BJ (cell line): ENCODE measurements at regions not wholly inside any gene's neighbourhood (a gene's known extent, or its start where the extent isn't known, plus 50 kb on each side); places are given as distances from the start of the nearest gene placed in this dataset.

Experiments
- CTCF ChIA-PET: fragments of 350-600 bp; formaldehyde crosslinking; extraction: SDS; loops from one replicate; lab custom pipeline; 2021; ENCODE audit warnings: antibody characterized with exemption, inconsistent platforms; lab: Yijun Ruan, JAX
- POLR2A ChIA-PET: fragments of 300-600 bp; sonication (Branson Sonifier 250); formaldehyde crosslinking; extraction: SDS; loops from one replicate; lab custom pipeline; 2021; ENCODE audit warnings: antibody characterized with exemption; lab: Charles Lee
- DNase-seq: peaks from one replicate; pipeline ENCODE4 v3.0.0-alpha.2; 2011; ENCODE audit warnings: low read depth
- H3K27me3 ChIP-seq: 2 replicates; pipeline ENCODE4 v1.6.0; 2011; ENCODE audit warnings: low read length; ENCODE audit not compliant: control insufficient read depth, insufficient read depth
- H3K36me3 ChIP-seq: 2 replicates; pipeline ENCODE4 v1.5.1; 2011; ENCODE audit warnings: low read length; ENCODE audit not compliant: control insufficient read depth, insufficient read depth
- H3K4me3 ChIP-seq: 2 replicates; pipeline ENCODE4 v1.5.1; 2011; ENCODE audit warnings: low read depth, mild to moderate bottlenecking, control low read depth, low read length
- TF ChIP-seq, protein P1 (sequence below): IDR thresholded peaks from 2 replicates; pipeline ENCODE4 v1.5.1; 2011; ENCODE audit warnings: low read depth, mild to moderate bottlenecking, control low read depth, inconsistent platforms, low read length, moderate library complexity; ENCODE audit not compliant: insufficient read depth

DNA sequence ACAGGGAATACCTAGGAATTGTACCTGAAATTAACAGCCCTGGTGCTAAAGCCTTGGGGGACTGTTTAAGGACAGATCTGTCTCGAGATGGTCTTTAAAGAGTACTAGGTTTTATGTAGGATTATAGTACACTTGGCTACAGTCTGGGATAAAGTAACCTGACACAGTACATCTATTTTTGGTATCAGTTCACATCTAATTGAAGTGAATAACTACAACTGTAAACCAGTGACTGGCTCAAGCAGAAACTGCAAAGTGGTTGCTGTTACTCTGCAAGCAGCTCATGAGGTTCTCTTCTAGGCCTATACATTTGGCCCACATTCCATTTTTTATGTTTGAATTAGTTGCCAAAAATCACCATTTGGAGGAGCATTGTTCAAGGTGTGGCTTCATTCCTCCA is 320.8 kb upstream of the USP25 start:
- POLR2A ChIA-PET: no interaction called here
- Histone ChIP-seq H3K27me3 (no peaks in the 10 kb centered on the region), H3K36me3 (no peaks in the 10 kb centered on the region), H3K4me3 (no peak overlapping the region)
- TF ChIP-seq, protein P1, sequence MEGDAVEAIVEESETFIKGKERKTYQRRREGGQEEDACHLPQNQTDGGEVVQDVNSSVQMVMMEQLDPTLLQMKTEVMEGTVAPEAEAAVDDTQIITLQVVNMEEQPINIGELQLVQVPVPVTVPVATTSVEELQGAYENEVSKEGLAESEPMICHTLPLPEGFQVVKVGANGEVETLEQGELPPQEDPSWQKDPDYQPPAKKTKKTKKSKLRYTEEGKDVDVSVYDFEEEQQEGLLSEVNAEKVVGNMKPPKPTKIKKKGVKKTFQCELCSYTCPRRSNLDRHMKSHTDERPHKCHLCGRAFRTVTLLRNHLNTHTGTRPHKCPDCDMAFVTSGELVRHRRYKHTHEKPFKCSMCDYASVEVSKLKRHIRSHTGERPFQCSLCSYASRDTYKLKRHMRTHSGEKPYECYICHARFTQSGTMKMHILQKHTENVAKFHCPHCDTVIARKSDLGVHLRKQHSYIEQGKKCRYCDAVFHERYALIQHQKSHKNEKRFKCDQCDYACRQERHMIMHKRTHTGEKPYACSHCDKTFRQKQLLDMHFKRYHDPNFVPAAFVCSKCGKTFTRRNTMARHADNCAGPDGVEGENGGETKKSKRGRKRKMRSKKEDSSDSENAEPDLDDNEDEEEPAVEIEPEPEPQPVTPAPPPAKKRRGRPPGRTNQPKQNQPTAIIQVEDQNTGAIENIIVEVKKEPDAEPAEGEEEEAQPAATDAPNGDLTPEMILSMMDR: no peak
- no peak for DNase-seq
- CTCF ChIA-PET: interaction anchor here (1.0 kb wide), 1 partner anchor 9 kb away, joined by 3 read pairs; no protein-coding TSS in a partner anchor

DNA sequence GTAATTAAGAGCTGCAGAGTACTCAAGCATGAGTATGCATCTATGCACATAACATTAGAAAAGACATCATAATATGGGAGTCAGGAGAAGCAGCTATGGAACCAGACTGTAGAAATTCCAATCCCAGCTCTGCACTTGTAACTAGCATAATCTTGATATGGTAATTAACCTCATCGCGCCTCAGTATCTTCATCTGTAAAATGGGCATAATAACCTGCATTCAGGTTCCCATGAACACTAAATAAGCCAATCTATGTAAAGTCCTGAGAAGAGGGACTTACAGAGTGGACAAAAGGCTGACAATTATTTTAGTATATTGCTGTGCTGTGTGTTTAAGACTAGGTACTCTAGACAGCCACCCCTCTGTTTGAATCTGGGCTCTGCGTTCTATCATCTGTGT is 318.9 kb upstream of the USP25 start:
- CTCF ChIA-PET: no interaction called here
- H3K4me3 ChIP-seq: no peak overlapping the region
- TF ChIP-seq, protein P1: no peak
- DNase-seq: no peak
- POLR2A ChIA-PET: no interaction called here
- no peaks in the 10 kb centered on the region for H3K27me3 ChIP-seq
- no peaks in the 10 kb centered on the region for H3K36me3 ChIP-seq

DNA sequence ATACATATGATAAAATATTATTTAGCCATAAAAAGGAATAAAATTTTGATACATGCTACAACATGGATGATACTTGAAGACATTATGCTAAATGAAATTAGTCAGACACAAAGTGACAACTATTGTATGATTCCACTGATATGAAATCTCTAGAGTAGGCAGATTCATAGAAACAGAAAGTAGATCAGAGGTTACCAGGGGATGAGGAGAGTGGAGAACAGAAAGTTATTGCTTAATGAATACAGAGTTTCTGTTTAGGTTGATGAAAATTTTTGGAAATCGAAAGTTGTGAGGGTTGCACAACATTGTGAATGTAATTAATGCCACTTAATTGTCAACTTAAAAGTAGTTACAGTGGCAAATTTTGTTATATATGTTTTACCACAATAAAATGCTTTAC is 315.7 kb upstream of the USP25 start:
- ChIA-PET POLR2A (no interaction called here), CTCF (no interaction called here)

DNA sequence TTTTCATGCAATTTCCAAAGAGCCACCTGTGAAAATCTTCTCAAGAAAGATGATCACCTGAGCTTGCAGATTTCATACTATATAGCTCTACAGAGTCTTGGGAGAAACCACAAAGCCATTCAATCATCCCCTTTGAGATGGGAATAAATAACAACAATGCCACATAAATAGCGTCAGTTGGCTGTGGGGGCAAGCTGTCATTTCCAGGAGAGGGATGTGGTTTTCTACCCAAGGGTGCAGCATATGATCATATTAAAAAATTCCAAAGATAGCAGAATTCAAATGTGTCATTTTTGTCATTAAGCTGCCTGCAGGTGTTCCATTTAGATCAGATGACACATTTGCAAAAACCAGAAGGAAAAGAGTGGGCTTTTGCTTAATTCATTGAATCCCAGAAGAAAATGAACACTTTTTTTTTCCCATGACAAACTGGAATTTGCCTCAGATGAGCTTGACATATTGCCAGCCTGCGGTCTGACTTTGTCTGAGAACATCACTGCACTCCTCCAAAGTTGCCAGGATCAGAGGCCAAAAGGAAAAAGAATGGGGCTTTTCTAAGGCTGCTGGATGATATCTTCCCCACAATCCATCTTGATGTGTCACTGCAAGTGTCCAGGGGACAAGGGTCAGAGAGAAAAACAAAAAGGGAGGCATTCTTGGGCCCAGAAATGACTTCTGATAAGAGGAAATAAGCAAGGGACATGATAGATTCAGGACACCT is 314.1 kb upstream of the USP25 start:
- Histone ChIP-seq H3K36me3 (no peaks in the 10 kb centered on the region), H3K27me3 (no peaks in the 10 kb centered on the region), H3K4me3 (no peak overlapping the region)
- TF ChIP-seq, protein P1: no peak
- POLR2A ChIA-PET: no interaction called here
- no peak for DNase-seq
- CTCF ChIA-PET: no interaction called here

More for the DNA sequence above, 315.7 kb upstream of the USP25 start:
- Histone ChIP-seq H3K36me3 (no peaks in the 10 kb centered on the region), H3K4me3 (no peak overlapping the region), H3K27me3 (no peaks in the 10 kb centered on the region)
- TF ChIP-seq, protein P1: no peak
- no peak for DNase-seq

DNA sequence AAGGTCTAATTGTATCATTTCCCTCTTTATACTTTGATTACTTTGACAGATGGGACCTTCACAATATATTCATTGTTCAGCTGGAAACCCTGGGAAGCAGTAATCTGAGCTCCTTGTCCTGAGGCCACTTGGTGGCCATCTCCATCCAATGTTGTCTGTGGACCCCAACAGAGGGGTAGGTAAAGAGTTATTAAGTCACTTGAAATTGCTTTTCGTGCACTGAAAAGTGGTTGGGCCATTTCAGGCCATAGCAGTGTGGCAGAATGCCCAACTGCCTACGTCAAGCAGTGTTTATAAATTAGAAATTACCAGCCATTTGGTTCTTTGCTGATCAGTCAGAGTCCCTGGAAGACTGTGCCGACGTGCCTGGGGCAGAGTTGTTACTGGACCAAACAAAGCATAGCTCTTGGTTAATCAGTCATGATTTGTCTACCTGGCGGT is 308.3 kb upstream of the USP25 start:
- no peak for DNase-seq
- H3K4me3 ChIP-seq: no peak overlapping the region
- H3K27me3 ChIP-seq: no peaks in the 10 kb centered on the region
- H3K36me3 ChIP-seq: no peaks in the 10 kb centered on the region
- TF ChIP-seq, protein P1: no peak
- ChIA-PET POLR2A (no interaction called here), CTCF (interaction anchor here (0.6 to 1.5 kb wide), 2 partner anchors 10 to 208 kb away, joined by 3 to 4 read pairs; no protein-coding TSS in a partner anchor)
